Smooth muscle cell (in vitro differentiated cells): ENCODE measurements at regions not wholly inside any gene's neighbourhood (a gene's known extent, or its start where the extent isn't known, plus 50 kb on each side); places are given as distances from the start of the nearest gene placed in this dataset.

ENCODE experiments used
- DNase-seq: peaks from one replicate; lab custom pipeline; 2025; ENCODE audit not compliant: unreplicated experiment; lab: John Stamatoyannopoulos, UW
- H2AFZ ChIP-seq: fragments of 200-600 bp; sonication (generic); 2 replicates; pipeline ENCODE4 v1.6.0; 2016; ENCODE audit warnings: antibody characterized with exemption, low read depth, mild to moderate bottlenecking
- H3F3A ChIP-seq: fragments of 200-600 bp; sonication (generic); 2 replicates; pipeline ENCODE4 v1.6.0; 2017; ENCODE audit warnings: antibody characterized with exemption, low read depth
- H3K27ac ChIP-seq: fragments of 200-600 bp; sonication (generic); 2 replicates; pipeline ENCODE4 v1.5.1; 2016; ENCODE audit warnings: low read depth, mild to moderate bottlenecking
- H3K27me3 ChIP-seq: fragments of 200-600 bp; sonication (generic); 2 replicates; pipeline ENCODE4 v1.6.1; 2016; ENCODE audit warnings: low read depth, mild to moderate bottlenecking
- H3K36me3 ChIP-seq: fragments of 200-600 bp; sonication (generic); 2 replicates; pipeline ENCODE4 v1.5.1; 2016; ENCODE audit warnings: low read depth
- H3K4me1 ChIP-seq: fragments of 200-600 bp; sonication (generic); 2 replicates; pipeline ENCODE4 v1.5.1; 2016; ENCODE audit warnings: low read depth
- H3K4me2 ChIP-seq: fragments of 200-600 bp; sonication (generic); 2 replicates; pipeline ENCODE4 v1.6.0; 2016; ENCODE audit warnings: mild to moderate bottlenecking
- H3K4me3 ChIP-seq: fragments of 200-600 bp; sonication (generic); 2 replicates; pipeline ENCODE4 v1.5.1; 2016; ENCODE audit warnings: mild to moderate bottlenecking
- H3K79me2 ChIP-seq: fragments of 200-600 bp; sonication (generic); 2 replicates; pipeline ENCODE4 v1.6.0; 2016; ENCODE audit warnings: low read depth, mild to moderate bottlenecking
- H3K9ac ChIP-seq: fragments of 200-600 bp; sonication (generic); 2 replicates; pipeline ENCODE4 v1.6.0; 2016; ENCODE audit warnings: low read depth
- H3K9me3 ChIP-seq: fragments of 200-600 bp; sonication (generic); replicated peaks from 2 replicates; pipeline ENCODE4 v1.5.1; 2016; ENCODE audit warnings: low read depth
- H4K20me1 ChIP-seq: fragments of 200-600 bp; sonication (generic); 2 replicates; pipeline ENCODE4 v1.6.0; 2016; ENCODE audit warnings: low read depth
- WGBS: methylation state at CpG from one replicate; pipeline ENCODE4 v1.1.7; 2016; ENCODE audit warnings: low lambda C conversion rate; 5-methylcytosine and 5-hydroxymethylcytosine counted together
- TF ChIP-seq, protein P1 (sequence below): fragments of 200-600 bp; sonication (generic); IDR thresholded peaks from 2 replicates; pipeline ENCODE4 v1.5.1; 2017; ENCODE audit warnings: borderline replicate concordance, mild to moderate bottlenecking, antibody characterized with exemption; ENCODE audit not compliant: insufficient read depth, poor library complexity, severe bottlenecking

DNA sequence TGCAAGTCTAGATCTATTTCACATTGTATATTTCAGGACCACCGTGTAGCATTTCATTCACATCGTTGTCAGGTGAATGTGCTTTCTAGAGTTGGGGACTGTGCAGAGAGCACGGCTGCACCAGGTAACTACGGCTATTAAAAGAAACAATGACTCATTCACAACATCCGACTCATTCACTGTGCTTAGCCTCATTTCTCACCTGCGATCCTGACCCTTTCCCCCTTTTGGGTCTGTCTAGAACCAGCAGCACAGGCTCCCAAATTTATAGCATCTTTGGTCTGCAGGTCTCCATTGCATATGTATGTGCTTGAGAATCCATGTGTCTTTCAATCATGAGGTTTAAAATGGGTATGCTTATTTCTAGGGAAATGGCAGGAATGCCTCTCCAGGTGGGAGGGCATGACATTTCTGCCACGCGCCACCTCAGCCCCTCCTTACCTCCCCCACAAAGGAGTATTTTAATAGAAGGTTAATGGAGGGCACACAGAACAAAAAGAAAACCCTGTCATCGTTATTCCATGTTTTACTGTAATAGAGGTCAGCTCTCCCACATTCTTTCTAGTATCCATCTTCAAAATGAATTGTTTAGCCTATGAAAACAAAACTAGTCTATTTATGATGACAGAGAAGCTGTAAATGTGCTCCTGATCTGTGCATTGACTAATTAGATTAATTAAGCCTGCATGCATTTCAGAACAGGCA lies 246.7 kb upstream of the EPHA4 start:
- Histone ChIP-seq H3K27me3 (no peaks in the 10 kb centered on the region), H3K36me3 (no peaks in the 10 kb centered on the region), H3K4me1 (no peaks in the 10 kb centered on the region), H3F3A (no peaks in the 10 kb centered on the region), H3K4me2 (no peak overlapping the region), H3K27ac (no peak overlapping the region), H3K79me2 (no peaks in the 10 kb centered on the region), H4K20me1 (no peaks in the 10 kb centered on the region), H3K9me3 (no peaks in the 10 kb centered on the region), H2AFZ (no peak overlapping the region), H3K4me3 (no peak overlapping the region), H3K9ac (no peak overlapping the region)
- DNase-seq: no peak
- WGBS: 68% methylated on average over 9 of the region's 9 CpGs
- TF ChIP-seq, protein P1, sequence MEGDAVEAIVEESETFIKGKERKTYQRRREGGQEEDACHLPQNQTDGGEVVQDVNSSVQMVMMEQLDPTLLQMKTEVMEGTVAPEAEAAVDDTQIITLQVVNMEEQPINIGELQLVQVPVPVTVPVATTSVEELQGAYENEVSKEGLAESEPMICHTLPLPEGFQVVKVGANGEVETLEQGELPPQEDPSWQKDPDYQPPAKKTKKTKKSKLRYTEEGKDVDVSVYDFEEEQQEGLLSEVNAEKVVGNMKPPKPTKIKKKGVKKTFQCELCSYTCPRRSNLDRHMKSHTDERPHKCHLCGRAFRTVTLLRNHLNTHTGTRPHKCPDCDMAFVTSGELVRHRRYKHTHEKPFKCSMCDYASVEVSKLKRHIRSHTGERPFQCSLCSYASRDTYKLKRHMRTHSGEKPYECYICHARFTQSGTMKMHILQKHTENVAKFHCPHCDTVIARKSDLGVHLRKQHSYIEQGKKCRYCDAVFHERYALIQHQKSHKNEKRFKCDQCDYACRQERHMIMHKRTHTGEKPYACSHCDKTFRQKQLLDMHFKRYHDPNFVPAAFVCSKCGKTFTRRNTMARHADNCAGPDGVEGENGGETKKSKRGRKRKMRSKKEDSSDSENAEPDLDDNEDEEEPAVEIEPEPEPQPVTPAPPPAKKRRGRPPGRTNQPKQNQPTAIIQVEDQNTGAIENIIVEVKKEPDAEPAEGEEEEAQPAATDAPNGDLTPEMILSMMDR: no peak

DNA sequence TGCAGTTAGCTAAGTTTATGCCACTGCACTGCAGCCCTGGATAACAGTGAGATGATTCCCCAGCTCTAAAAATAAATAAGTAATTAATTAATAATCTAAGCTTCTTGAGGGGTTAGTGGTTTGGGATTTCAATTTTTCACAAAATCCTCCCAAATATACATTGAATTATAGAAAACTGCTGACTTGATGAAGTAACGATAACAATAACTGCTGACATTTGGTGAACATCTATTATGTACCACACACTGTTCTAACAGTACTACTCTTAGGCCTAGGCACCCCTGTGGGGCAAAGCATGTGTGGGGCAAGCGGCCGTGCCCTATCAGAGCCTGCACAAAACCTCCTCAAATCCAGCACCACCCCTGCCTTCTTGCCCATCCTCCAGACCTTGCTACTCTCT lies 245.8 kb upstream of the EPHA4 start:
- no peak overlapping the region for H3K4me3 ChIP-seq
- H3K9me3 ChIP-seq: no peaks in the 10 kb centered on the region
- no peak overlapping the region for H3K9ac ChIP-seq
- H3K79me2 ChIP-seq: no peaks in the 10 kb centered on the region
- H2AFZ ChIP-seq: no peak overlapping the region
- H3K36me3 ChIP-seq: no peaks in the 10 kb centered on the region
- no peaks in the 10 kb centered on the region for H4K20me1 ChIP-seq
- TF ChIP-seq, protein P1: no peak
- H3K27me3 ChIP-seq: no peaks in the 10 kb centered on the region
- no peak overlapping the region for H3K4me2 ChIP-seq
- DNase-seq: no peak
- H3K27ac ChIP-seq: no peak overlapping the region
- no peaks in the 10 kb centered on the region for H3F3A ChIP-seq
- H3K4me1 ChIP-seq: no peaks in the 10 kb centered on the region
- 93% methylated on average over 3 of the region's 3 CpGs for WGBS

DNA sequence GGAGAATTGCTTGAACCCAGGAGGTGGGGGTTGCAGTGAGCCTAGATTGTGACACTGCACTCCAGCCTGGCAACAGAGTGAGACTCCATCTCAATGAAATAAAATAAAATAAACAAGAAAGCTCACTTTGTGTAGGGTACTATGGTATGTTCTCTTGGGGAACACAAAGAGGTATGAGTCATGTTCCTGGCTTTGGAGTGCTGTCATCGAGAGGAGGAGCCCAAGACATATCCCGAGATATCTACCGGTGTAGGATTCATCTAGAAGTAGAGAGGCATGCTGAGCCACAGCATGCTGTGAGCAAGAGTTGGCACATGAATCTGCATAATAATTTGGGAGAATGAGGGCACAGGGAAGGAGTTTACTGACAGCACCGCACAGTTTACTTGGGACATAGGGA lies 244.9 kb upstream of the EPHA4 start:
- Histone ChIP-seq H3K36me3 (no peaks in the 10 kb centered on the region), H2AFZ (no peak overlapping the region), H3K4me3 (no peak overlapping the region), H4K20me1 (no peaks in the 10 kb centered on the region), H3K9ac (no peak overlapping the region), H3K4me2 (no peak overlapping the region), H3K9me3 (no peaks in the 10 kb centered on the region), H3K79me2 (no peaks in the 10 kb centered on the region), H3F3A (no peaks in the 10 kb centered on the region), H3K4me1 (no peaks in the 10 kb centered on the region), H3K27ac (no peak overlapping the region), H3K27me3 (no peaks in the 10 kb centered on the region)
- DNase-seq: no peak
- 80% methylated on average over 4 of the region's 4 CpGs for WGBS
- TF ChIP-seq, protein P1: no peak

DNA sequence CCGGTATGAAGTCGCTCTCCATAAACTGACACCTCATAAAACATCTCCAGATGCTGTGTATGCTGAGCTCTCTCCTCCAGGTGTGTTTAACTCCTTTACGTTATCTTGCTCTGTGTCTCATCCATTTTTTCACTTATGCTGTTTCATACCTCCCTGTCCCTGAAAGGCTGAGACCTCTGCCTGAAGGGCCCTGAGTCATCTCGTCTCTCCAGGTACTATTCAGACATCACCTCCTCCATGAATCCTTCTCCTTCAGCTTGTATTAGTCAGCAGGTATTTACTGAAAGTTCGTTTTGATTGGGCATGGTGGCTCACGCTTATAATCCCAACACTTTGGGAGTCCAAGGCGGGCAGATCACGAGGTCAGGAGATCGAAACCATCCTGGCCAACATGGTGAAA lies 244.5 kb upstream of the EPHA4 start:
- Histone ChIP-seq H3K4me2 (no peak overlapping the region), H4K20me1 (no peaks in the 10 kb centered on the region), H3K9me3 (no peaks in the 10 kb centered on the region), H3K27me3 (no peaks in the 10 kb centered on the region), H3K9ac (no peak overlapping the region), H3K36me3 (no peaks in the 10 kb centered on the region), H3K79me2 (no peaks in the 10 kb centered on the region), H3K27ac (no peak overlapping the region), H3K4me3 (no peak overlapping the region), H3F3A (no peaks in the 10 kb centered on the region), H3K4me1 (no peaks in the 10 kb centered on the region), H2AFZ (no peak overlapping the region)
- TF ChIP-seq, protein P1: no peak
- 89% methylated on average over 9 of the region's 9 CpGs for WGBS
- no peak for DNase-seq
